IMR-90 (cell line): ENCODE measurements at regions not wholly inside any gene's neighbourhood (a gene's known extent, or its start where the extent isn't known, plus 50 kb on each side); places are given as distances from the start of the nearest gene placed in this dataset.

ENCODE experiments used
- ATAC-seq: fragments of 200-7000 bp; cut with Tn5 transposase; 2 replicates; pipeline ENCODE4 v1.9.1; 2020; ENCODE audit warnings: low read depth, mild to moderate bottlenecking, moderate library complexity
- BruUV-seq: library from RNA; stranded (reverse); fragments of 400-500 nt; replicated peaks from 2 replicates; lab custom pipeline; 2021; lab: Mats Ljungman, UMichigan
- CTCF ChIA-PET: fragments of 300-600 bp; formaldehyde crosslinking; extraction: SDS; loops from one replicate; lab custom pipeline; 2021; ENCODE audit warnings: antibody characterized with exemption; lab: Yijun Ruan, JAX
- POLR2A ChIA-PET: fragments of 300-600 bp; sonication (Branson Sonifier 250); formaldehyde crosslinking; loops from one replicate; lab custom pipeline; 2022; ENCODE audit warnings: antibody characterized with exemption; ENCODE audit not compliant: unreplicated experiment; lab: Charles Lee
- DNase-seq: peaks from one replicate; pipeline ENCODE4 v3.0.0; 2013
- H2AFZ ChIP-seq: replicated peaks from 2 replicates; pipeline ENCODE3; 2013; ENCODE audit warnings: low read length, mild to moderate bottlenecking; ENCODE audit not compliant: poor library complexity
- H2AK5ac ChIP-seq: 2 replicates; pipeline ENCODE4 v1.6.1; 2013; ENCODE audit warnings: low read depth, low read length, inconsistent platforms
- H2AK9ac ChIP-seq: replicated peaks from 2 replicates; pipeline ENCODE3; 2013; ENCODE audit warnings: mild to moderate bottlenecking, low read depth, low read length, moderate library complexity; ENCODE audit not compliant: poor library complexity
- H2BK120ac ChIP-seq: 2 replicates; pipeline ENCODE4 v1.6.1; 2013; ENCODE audit warnings: low read depth, low read length, inconsistent platforms
- H2BK15ac ChIP-seq: 3 replicates; pipeline ENCODE4 v1.6.1; 2013; ENCODE audit warnings: low read depth, low read length, inconsistent platforms
- H2BK20ac ChIP-seq: 2 replicates; pipeline ENCODE4 v1.6.1; 2013; ENCODE audit warnings: low read depth, mild to moderate bottlenecking, inconsistent platforms, low read length, moderate library complexity
- H2BK5ac ChIP-seq: 2 replicates; pipeline ENCODE4 v1.6.1; 2013; ENCODE audit warnings: mild to moderate bottlenecking, low read depth, low read length, inconsistent platforms; ENCODE audit not compliant: poor library complexity, severe bottlenecking
- H3K14ac ChIP-seq: replicated peaks from 2 replicates; pipeline ENCODE4 v1.6.1; 2013; ENCODE audit warnings: low read depth, low read length, inconsistent platforms
- H3K18ac ChIP-seq: 2 replicates; pipeline ENCODE4 v1.6.1; 2013; ENCODE audit warnings: low read depth, low read length, control low read depth
- H3K23ac ChIP-seq: 2 replicates; pipeline ENCODE4 v1.6.1; 2013; ENCODE audit warnings: low read depth, low read length, inconsistent platforms
- H3K27ac ChIP-seq: 2 replicates; pipeline ENCODE4 v1.5.1; 2013; ENCODE audit warnings: mild to moderate bottlenecking, control low read depth, low read length; ENCODE audit not compliant: insufficient read depth
- H3K27me3 ChIP-seq: 2 replicates; pipeline ENCODE4 v1.6.1; 2013; ENCODE audit warnings: low read length; ENCODE audit not compliant: control insufficient read depth, insufficient read depth
- H3K36me3 ChIP-seq: 2 replicates; pipeline ENCODE4 v1.6.1; 2013; ENCODE audit warnings: low read length, mixed read lengths; ENCODE audit not compliant: control insufficient read depth, insufficient read depth
- H3K4ac ChIP-seq: 2 replicates; pipeline ENCODE4 v1.6.1; 2013; ENCODE audit warnings: low read depth, low read length, inconsistent platforms
- H3K4me1 ChIP-seq: 2 replicates; pipeline ENCODE4 v1.6.1; 2013; ENCODE audit warnings: low read length, mixed read lengths; ENCODE audit not compliant: control insufficient read depth, insufficient read depth
- H3K4me2 ChIP-seq: 2 replicates; pipeline ENCODE4 v1.6.1; 2013; ENCODE audit warnings: low read depth, mild to moderate bottlenecking, control low read depth, low read length, moderate library complexity
- H3K4me3 ChIP-seq: 2 replicates; pipeline ENCODE4 v1.5.1; 2013; ENCODE audit warnings: low read depth, mild to moderate bottlenecking, control low read depth, low read length, moderate library complexity; ENCODE audit not compliant: insufficient read depth
- H3K56ac ChIP-seq: 2 replicates; pipeline ENCODE4 v1.6.1; 2013; ENCODE audit warnings: low read length, inconsistent platforms; ENCODE audit not compliant: insufficient read depth; ENCODE audit errors: extremely low read depth
- H3K79me1 ChIP-seq, 2 experiments: 2 replicates each; pipeline ENCODE4 v1.6.1; 2013; ENCODE audit warnings: low read length in 2 of 2, inconsistent platforms in 1 of 2, low read depth in 1 of 2
- H3K9ac ChIP-seq: 2 replicates; pipeline ENCODE4 v1.6.1; 2013; ENCODE audit warnings: low read depth, low read length, control low read depth
- H3K9me1 ChIP-seq: 2 replicates; pipeline ENCODE4 v1.6.1; 2013; ENCODE audit warnings: low read length, inconsistent platforms; ENCODE audit not compliant: insufficient read depth
- H3K9me3 ChIP-seq: 2 replicates; pipeline ENCODE4 v1.6.1; 2013; ENCODE audit warnings: low read length; ENCODE audit not compliant: control insufficient read depth, insufficient read depth
- H4K20me1 ChIP-seq: 2 replicates; pipeline ENCODE4 v1.6.1; 2013; ENCODE audit warnings: low read length, inconsistent platforms; ENCODE audit not compliant: insufficient read depth
- H4K5ac ChIP-seq: 2 replicates; pipeline ENCODE4 v1.6.1; 2013; ENCODE audit warnings: mild to moderate bottlenecking, low read depth, low read length, control low read depth
- H4K8ac ChIP-seq, 2 experiments: 2 replicates each; pipeline ENCODE4 v1.6.1; 2013; ENCODE audit warnings: low read depth in 2 of 2, low read length in 2 of 2, control low read depth in 1 of 2, inconsistent platforms in 1 of 2
- H4K91ac ChIP-seq: 2 replicates; pipeline ENCODE4 v1.6.1; 2013; ENCODE audit warnings: low read depth, low read length, inconsistent platforms; ENCODE audit not compliant: insufficient read depth
- BHLHE40 ChIP-seq: fragments of 150-350 bp; IDR thresholded peaks from 2 replicates; pipeline ENCODE4 v1.6.1; 2016; ENCODE audit warnings: mild to moderate bottlenecking, low read depth, low read length
- CEBPB ChIP-seq: IDR thresholded peaks from 2 replicates; pipeline ENCODE4 v1.6.1; 2012; ENCODE audit warnings: low read depth, low read length, improper control_type of control experiment
- CHD1 ChIP-seq: IDR thresholded peaks from 2 replicates; pipeline ENCODE4 v1.6.1; 2012; ENCODE audit warnings: low read depth, low read length, improper control_type of control experiment
- MXI1 ChIP-seq: IDR thresholded peaks from 2 replicates; pipeline ENCODE4 v1.6.1; 2012; ENCODE audit warnings: low read depth, mild to moderate bottlenecking, low read length, moderate library complexity, borderline replicate concordance
- NFE2L2 ChIP-seq: fragments of 150-350 bp; IDR thresholded peaks from 2 replicates; pipeline ENCODE4 v1.6.1; 2016; ENCODE audit warnings: low read depth, mild to moderate bottlenecking, low read length
- POLR2A ChIP-seq: IDR thresholded peaks from 2 replicates; pipeline ENCODE4 v1.6.1; 2012; ENCODE audit warnings: mild to moderate bottlenecking, low read depth, low read length
- RAD21 ChIP-seq: IDR thresholded peaks from 2 replicates; pipeline ENCODE4 v1.6.1; 2012; ENCODE audit warnings: low read length, improper control_type of control experiment
- RCOR1 ChIP-seq: IDR thresholded peaks from 2 replicates; pipeline ENCODE4 v1.6.1; 2012; ENCODE audit warnings: mild to moderate bottlenecking, low read length, improper control_type of control experiment; ENCODE audit not compliant: insufficient replicate concordance
- RFX5 ChIP-seq: IDR thresholded peaks from 2 replicates; pipeline ENCODE4 v1.8.0; 2012; ENCODE audit warnings: low read depth, mild to moderate bottlenecking, low read length, moderate library complexity
- SMC3 ChIP-seq: fragments of 150-350 bp; IDR thresholded peaks from 2 replicates; pipeline ENCODE4 v1.6.1; 2016; ENCODE audit warnings: low read depth, mild to moderate bottlenecking, antibody characterized with exemption, low read length, moderate library complexity
- WGBS, 2 experiments: methylation state at CpG; one replicate each; pipeline versions ENCODE4 v1.1.5 to v1.1.7; 2013; ENCODE audit warnings: missing lambda C conversion rate in 2 of 2; ENCODE audit not compliant: insufficient read length in 1 of 2; ENCODE audit errors: extremely low coverage in 2 of 2; 5-methylcytosine and 5-hydroxymethylcytosine counted together
- dilution Hi-C: fragments of 300-500 bp; cut with HindIII; formaldehyde crosslinking; loops from one replicate; pipeline ENCODE4 v1.14.3; 2018; ENCODE audit warnings: low sequenced_read_pairs; ENCODE audit not compliant: unreplicated experiment
- in situ Hi-C: fragments of 300-500 bp; cut with MboI; formaldehyde crosslinking; loops from 3 replicates; pipeline ENCODE4 v1.14.3; 2019; ENCODE audit warnings: low sequenced_read_pairs, inconsistent platforms, mixed read lengths
- intact Hi-C: fragments of 100-400 bp; cut with micrococcal nuclease; formaldehyde crosslinking; loops from 2 replicates; pipeline ENCODE4 v1.10.0; 2022
- TF ChIP-seq, protein P1 (sequence below): fragments of 150-350 bp; IDR thresholded peaks from 2 replicates; pipeline ENCODE4 v1.6.1; 2017; ENCODE audit warnings: mild to moderate bottlenecking, antibody characterized with exemption, low read length, low read depth
- TF ChIP-seq, protein P2 (sequence below): fragments of 150-350 bp; IDR thresholded peaks from 2 replicates; pipeline ENCODE4 v1.6.1; 2016; ENCODE audit warnings: low read depth, mild to moderate bottlenecking, low read length, moderate library complexity, borderline replicate concordance
- TF ChIP-seq, protein P3 (sequence below): conservative IDR thresholded peaks from 2 replicates; pipeline ENCODE4 v1.5.1; 2012; ENCODE audit warnings: mild to moderate bottlenecking, low read depth, low read length, improper control_type of control experiment

DNA sequence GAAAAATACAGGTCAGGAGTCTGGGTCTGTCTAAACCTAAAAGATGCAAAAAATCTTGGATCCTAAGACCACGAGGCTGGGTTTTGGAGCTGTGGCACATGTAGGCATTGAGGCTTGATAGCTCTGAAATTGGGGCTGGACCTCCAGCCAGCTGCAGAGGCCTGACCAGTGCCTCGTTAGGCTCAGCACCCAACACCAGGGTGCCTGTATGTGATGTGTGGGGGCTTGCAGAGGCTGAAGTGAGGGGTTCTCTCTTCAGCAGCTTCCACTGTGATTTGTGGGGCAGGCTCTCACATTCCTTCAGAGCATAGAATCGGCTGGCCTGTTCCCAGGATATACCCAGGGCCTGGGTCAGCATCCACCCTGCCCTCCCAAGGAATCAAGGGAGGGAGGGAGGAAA lies 247.8 kb downstream of the BUB3 start:
- H3K9me1 ChIP-seq, result no peaks in the 10 kb centered on the region
- WGBS, 2 experiments, result 13% methylated on average over 1 of the region's 3 CpGs; no CpG with 5 or more reads in 1 of the 2 experiments
- H3K14ac ChIP-seq, result no peak overlapping the region
- dilution Hi-C loops, result no loop called here
- TF ChIP-seq MXI1, result no peak
- TF ChIP-seq, protein P1, sequence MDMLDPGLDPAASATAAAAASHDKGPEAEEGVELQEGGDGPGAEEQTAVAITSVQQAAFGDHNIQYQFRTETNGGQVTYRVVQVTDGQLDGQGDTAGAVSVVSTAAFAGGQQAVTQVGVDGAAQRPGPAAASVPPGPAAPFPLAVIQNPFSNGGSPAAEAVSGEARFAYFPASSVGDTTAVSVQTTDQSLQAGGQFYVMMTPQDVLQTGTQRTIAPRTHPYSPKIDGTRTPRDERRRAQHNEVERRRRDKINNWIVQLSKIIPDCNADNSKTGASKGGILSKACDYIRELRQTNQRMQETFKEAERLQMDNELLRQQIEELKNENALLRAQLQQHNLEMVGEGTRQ, result no peak
- TF ChIP-seq CHD1, result no peak
- no peak for TF ChIP-seq SMC3
- TF ChIP-seq BHLHE40, result no peak
- TF ChIP-seq POLR2A, result no peak
- TF ChIP-seq, protein P2, sequence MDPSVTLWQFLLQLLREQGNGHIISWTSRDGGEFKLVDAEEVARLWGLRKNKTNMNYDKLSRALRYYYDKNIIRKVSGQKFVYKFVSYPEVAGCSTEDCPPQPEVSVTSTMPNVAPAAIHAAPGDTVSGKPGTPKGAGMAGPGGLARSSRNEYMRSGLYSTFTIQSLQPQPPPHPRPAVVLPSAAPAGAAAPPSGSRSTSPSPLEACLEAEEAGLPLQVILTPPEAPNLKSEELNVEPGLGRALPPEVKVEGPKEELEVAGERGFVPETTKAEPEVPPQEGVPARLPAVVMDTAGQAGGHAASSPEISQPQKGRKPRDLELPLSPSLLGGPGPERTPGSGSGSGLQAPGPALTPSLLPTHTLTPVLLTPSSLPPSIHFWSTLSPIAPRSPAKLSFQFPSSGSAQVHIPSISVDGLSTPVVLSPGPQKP, result no peak
- no peak for TF ChIP-seq NFE2L2
- TF ChIP-seq CEBPB, result no peak
- TF ChIP-seq RAD21, result no peak
- TF ChIP-seq, protein P3, sequence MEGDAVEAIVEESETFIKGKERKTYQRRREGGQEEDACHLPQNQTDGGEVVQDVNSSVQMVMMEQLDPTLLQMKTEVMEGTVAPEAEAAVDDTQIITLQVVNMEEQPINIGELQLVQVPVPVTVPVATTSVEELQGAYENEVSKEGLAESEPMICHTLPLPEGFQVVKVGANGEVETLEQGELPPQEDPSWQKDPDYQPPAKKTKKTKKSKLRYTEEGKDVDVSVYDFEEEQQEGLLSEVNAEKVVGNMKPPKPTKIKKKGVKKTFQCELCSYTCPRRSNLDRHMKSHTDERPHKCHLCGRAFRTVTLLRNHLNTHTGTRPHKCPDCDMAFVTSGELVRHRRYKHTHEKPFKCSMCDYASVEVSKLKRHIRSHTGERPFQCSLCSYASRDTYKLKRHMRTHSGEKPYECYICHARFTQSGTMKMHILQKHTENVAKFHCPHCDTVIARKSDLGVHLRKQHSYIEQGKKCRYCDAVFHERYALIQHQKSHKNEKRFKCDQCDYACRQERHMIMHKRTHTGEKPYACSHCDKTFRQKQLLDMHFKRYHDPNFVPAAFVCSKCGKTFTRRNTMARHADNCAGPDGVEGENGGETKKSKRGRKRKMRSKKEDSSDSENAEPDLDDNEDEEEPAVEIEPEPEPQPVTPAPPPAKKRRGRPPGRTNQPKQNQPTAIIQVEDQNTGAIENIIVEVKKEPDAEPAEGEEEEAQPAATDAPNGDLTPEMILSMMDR, result no peak
- no peak for TF ChIP-seq RCOR1
- no peak for TF ChIP-seq RFX5
- ChIA-PET POLR2A (no interaction called here), CTCF (no interaction called here)
- H3K56ac ChIP-seq, result no peak overlapping the region
- DNase-seq, result no peak
- H3K23ac ChIP-seq, result no peak overlapping the region
- no peaks in the 10 kb centered on the region for H3K79me1 ChIP-seq
- intact Hi-C loops, result no loop called here
- BruUV-seq, result no TSS peak
- H4K20me1 ChIP-seq, result no peaks in the 10 kb centered on the region
- no peak overlapping the region for H3K4me3 ChIP-seq
- no peak overlapping the region for H4K5ac ChIP-seq
- H2BK120ac ChIP-seq, result no peak overlapping the region
- no peak overlapping the region for H3K9ac ChIP-seq
- no peaks in the 10 kb centered on the region for H3K36me3 ChIP-seq
- no peak overlapping the region for H2BK20ac ChIP-seq
- no peak overlapping the region for H4K8ac ChIP-seq
- no peak for ATAC-seq
- peaks cover 35% of the 10 kb centered on the region for H3K9me3 ChIP-seq
- H2AK5ac ChIP-seq, result no peak overlapping the region
- H3K4me2 ChIP-seq, result no peak overlapping the region
- H3K27ac ChIP-seq, result no peak overlapping the region
- no peak overlapping the region for H3K4ac ChIP-seq
- H2BK15ac ChIP-seq, result no peak overlapping the region
- H3K27me3 ChIP-seq, result no peaks in the 10 kb centered on the region
- in situ Hi-C loops, result no loop called here
- H4K91ac ChIP-seq, result no peak overlapping the region
- H3K18ac ChIP-seq, result no peak overlapping the region
- H3K4me1 ChIP-seq, result no peaks in the 10 kb centered on the region
- H2BK5ac ChIP-seq, result no peak overlapping the region
- no peak overlapping the region for H2AFZ ChIP-seq
- H2AK9ac ChIP-seq, result no peak overlapping the region
